ENCODE measurements at regions not wholly inside any gene's neighbourhood (a gene's known extent, or its start where the extent isn't known, plus 50 kb on each side); places are given as distances from the start of the nearest gene placed in this dataset.

GRCh38 chr5:68748101-68748500 is 345.7 kb upstream of the SLC30A5 start:
- Histone ChIP-seq H3K4me3 (ENCODE audit: low read depth in 2 of 2, low read length in 1 of 2) (no peak overlapping the region), H3K36me3 (replicated peaks in 1 of 2; ENCODE audit: control insufficient read depth in 1 of 2, insufficient read depth in 2 of 2, low read length in 1 of 2) (no peaks in the 10 kb centered on the region), H3K79me2 (ENCODE audit: insufficient read depth) (no peaks in the 10 kb centered on the region), H3K9ac (no peak overlapping the region), H4K20me1 (ENCODE audit: insufficient read depth) (no peaks in the 10 kb centered on the region), H3K27me3 (ENCODE audit: insufficient read depth) (no peaks in the 10 kb centered on the region), H3K4me2 (no peak overlapping the region), H3K9me3 (no peaks in the 10 kb centered on the region), H3K27ac (ENCODE audit: low read depth in 2 of 2, low read length in 1 of 2) (no peak overlapping the region), H3K9me2 (no peaks in the 10 kb centered on the region), H2AFZ (ENCODE audit: low read depth) (no peak overlapping the region), H3F3A (replicated peaks; ENCODE audit: insufficient read depth) (no peaks in the 10 kb centered on the region), H3K4me1 (ENCODE audit: control insufficient read depth in 1 of 2, insufficient read depth in 2 of 2, low read depth in 1 of 2, low read length in 1 of 2) (peaks cover 0 to 8% of the 10 kb centered on the region in 2 experiments; a peak in 2 of 4 replicates)
- DNase-seq: no peak
- CTCF ChIA-PET: no interaction called here
- POLR2A ChIA-PET: no interaction called here
- TF ChIP-seq TCF12 (IDR thresholded peaks at IDR 0.05) (no peak), FOSL2 (IDR thresholded peaks at IDR 0.05; ENCODE audit: borderline replicate concordance, low read depth) (no peak), PBX3 (IDR thresholded peaks at IDR 0.05) (no peak), REST (IDR thresholded peaks at IDR 0.05; ENCODE audit: low read depth, low read length) (no peak), POLR2AphosphoS5 (IDR thresholded peaks at IDR 0.05; ENCODE audit: low read depth, low read length) (no peak), MEF2A (IDR thresholded peaks at IDR 0.05; ENCODE audit: borderline replicate concordance, low read depth) (no peak), CTCF (IDR thresholded peaks at IDR 0.05) (no peak), JUND (IDR thresholded peaks at IDR 0.05) (no peak), USF1 (IDR thresholded peaks at IDR 0.05; ENCODE audit: borderline replicate concordance, low read depth) (no peak), GATA2 (CRISPR knock-in tag; IDR thresholded peaks at IDR 0.05) (no peak), ZBTB33 (IDR thresholded peaks at IDR 0.05; ENCODE audit: borderline replicate concordance, low read depth) (no peak), MXI1 (IDR thresholded peaks at IDR 0.05; ENCODE audit: low read depth, low read length) (no peak)
- 34% methylated on average over 3 of the region's 3 CpGs for WGBS (ENCODE audit: low lambda C conversion rate)
